Thyroid gland (tissue), 4 donors: ENCODE measurements at regions not wholly inside any gene's neighbourhood (a gene's known extent, or its start where the extent isn't known, plus 50 kb on each side); places are given as distances from the start of the nearest gene placed in this dataset.

Source experiments
- DNase-seq, 2 donors: peaks; one replicate each; pipeline ENCODE4 v3.0.0-alpha.2; 2019
- H3K27ac ChIP-seq, 3 donors: fragments of 200-600 bp; sonication (generic); 1 replicate in 2 of 3; 2 replicates in 1 of 3; pipeline ENCODE4 v1.5.1; 2016 to 2019; ENCODE audit warnings: mild to moderate bottlenecking in 1 of 3, moderate library complexity in 1 of 3
- H3K27me3 ChIP-seq: fragments of 200-600 bp; sonication (generic); one replicate; pipeline ENCODE4 v1.5.1; 2019
- H3K36me3 ChIP-seq, 2 donors: fragments of 200-600 bp; sonication (generic); one replicate each; pipeline ENCODE4 v1.5.1; 2016 to 2019
- H3K4me1 ChIP-seq, 2 donors: fragments of 200-600 bp; sonication (generic); one replicate each; pipeline ENCODE4 v1.5.1; 2017 to 2019
- H3K4me3 ChIP-seq, 3 donors: fragments of 200-600 bp; sonication (generic); replicated peaks in 1 of 3; 1 replicate in 2 of 3; 2 replicates in 1 of 3; pipeline ENCODE4 v1.5.1; 2016; ENCODE audit warnings: mild to moderate bottlenecking in 1 of 3
- H3K9me3 ChIP-seq: fragments of 200-600 bp; sonication (generic); one replicate; pipeline ENCODE4 v1.5.1; 2017
- POLR2A ChIP-seq, 2 donors: fragments of 450-650 bp; IDR thresholded peaks; one replicate each; pipeline ENCODE4 v1.6.1; 2017; ENCODE audit warnings: antibody characterized with exemption in 2 of 2, mild to moderate bottlenecking in 2 of 2, moderate library complexity in 1 of 2
- WGBS, 2 donors: methylation state at CpG; one replicate each; pipeline ENCODE4 v1.1.5; 2017; 5-methylcytosine and 5-hydroxymethylcytosine counted together
- intact Hi-C: fragments of 100-400 bp; cut with DNase I; formaldehyde crosslinking; loops from one replicate; pipeline ENCODE4 v1.15.1; 2023
- TF ChIP-seq, protein P1 (sequence below), 6 experiments: fragments of 200-600 bp in 3 of 6; fragments of 450-650 bp in 3 of 6; sonication (generic) in 3 of 6; IDR thresholded peaks; one replicate each; pipeline ENCODE4 v1.5.1; 2016 to 2019; ENCODE audit warnings: antibody characterized with exemption in 6 of 6, mild to moderate bottlenecking in 2 of 6, inconsistent platforms in 1 of 6, moderate library complexity in 1 of 6

DNA sequence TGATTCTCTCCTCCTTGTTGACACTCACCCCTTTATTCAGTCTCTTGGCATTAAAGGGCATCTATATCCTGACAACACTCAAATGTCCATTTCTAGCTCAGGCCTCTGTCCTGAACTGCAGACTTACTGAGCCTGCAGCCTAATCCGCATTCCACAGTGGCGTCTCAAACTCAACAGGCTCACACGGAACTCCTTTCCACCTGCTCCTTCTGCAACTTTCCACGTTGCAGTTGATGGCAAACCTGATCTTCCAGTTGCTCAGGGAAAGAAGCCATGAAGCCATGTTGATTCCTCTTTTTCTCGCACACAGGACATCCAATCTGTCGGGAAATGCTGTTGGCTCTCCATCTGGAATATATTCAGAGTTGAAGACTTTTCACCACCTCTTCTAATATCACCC, 522.4 kb downstream of the CCSER2 start:
- H3K27ac ChIP-seq: no peak overlapping the region
- H3K36me3 ChIP-seq: no peaks in the 10 kb centered on the region
- intact Hi-C loops: no loop called here
- H3K4me1 ChIP-seq: peaks cover 4 to 10% of the 10 kb centered on the region in 2 donors
- TF ChIP-seq, protein P1, sequence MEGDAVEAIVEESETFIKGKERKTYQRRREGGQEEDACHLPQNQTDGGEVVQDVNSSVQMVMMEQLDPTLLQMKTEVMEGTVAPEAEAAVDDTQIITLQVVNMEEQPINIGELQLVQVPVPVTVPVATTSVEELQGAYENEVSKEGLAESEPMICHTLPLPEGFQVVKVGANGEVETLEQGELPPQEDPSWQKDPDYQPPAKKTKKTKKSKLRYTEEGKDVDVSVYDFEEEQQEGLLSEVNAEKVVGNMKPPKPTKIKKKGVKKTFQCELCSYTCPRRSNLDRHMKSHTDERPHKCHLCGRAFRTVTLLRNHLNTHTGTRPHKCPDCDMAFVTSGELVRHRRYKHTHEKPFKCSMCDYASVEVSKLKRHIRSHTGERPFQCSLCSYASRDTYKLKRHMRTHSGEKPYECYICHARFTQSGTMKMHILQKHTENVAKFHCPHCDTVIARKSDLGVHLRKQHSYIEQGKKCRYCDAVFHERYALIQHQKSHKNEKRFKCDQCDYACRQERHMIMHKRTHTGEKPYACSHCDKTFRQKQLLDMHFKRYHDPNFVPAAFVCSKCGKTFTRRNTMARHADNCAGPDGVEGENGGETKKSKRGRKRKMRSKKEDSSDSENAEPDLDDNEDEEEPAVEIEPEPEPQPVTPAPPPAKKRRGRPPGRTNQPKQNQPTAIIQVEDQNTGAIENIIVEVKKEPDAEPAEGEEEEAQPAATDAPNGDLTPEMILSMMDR (IDR thresholded peaks at IDR 0.05): no peak
- no peak for TF ChIP-seq POLR2A (IDR thresholded peaks at IDR 0.05)
- no peak overlapping the region for H3K4me3 ChIP-seq
- WGBS, 2 donors: 84 to 87% methylated on average over 6 of the region's 6 CpGs
- no peak for DNase-seq
- H3K9me3 ChIP-seq: no peaks in the 10 kb centered on the region
- no peaks in the 10 kb centered on the region for H3K27me3 ChIP-seq

DNA sequence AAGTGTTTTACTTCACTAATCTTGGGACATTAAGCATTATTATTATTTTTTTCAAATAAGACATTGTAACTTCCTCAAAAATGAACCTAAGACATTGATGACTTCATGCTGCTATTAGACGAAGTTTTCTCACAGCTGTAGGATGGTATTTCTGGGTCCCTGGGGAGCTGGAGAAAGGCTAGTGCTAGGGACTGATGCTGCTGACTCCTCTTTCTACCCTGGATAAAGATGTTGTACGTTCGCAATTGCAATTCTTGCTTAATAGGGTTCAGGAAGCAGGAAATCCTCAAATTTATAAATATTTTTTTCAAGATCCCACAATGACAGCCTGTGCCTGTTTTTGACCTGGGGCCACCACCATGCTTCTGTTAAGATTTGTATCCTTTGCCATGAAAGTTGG, 526.0 kb downstream of the CCSER2 start:
- H3K4me1 ChIP-seq: no peaks in the 10 kb centered on the region
- no peaks in the 10 kb centered on the region for H3K27me3 ChIP-seq
- H3K27ac ChIP-seq: no peak overlapping the region
- no peak overlapping the region for H3K4me3 ChIP-seq
- no peaks in the 10 kb centered on the region for H3K9me3 ChIP-seq
- H3K36me3 ChIP-seq: no peaks in the 10 kb centered on the region
- WGBS, 2 donors: 64 to 69% methylated on average over 3 of the region's 3 CpGs
- TF ChIP-seq POLR2A (IDR thresholded peaks at IDR 0.05): no peak
- TF ChIP-seq, protein P1 (IDR thresholded peaks at IDR 0.05): no peak
- DNase-seq: no peak
- intact Hi-C loops: no loop called here

DNA sequence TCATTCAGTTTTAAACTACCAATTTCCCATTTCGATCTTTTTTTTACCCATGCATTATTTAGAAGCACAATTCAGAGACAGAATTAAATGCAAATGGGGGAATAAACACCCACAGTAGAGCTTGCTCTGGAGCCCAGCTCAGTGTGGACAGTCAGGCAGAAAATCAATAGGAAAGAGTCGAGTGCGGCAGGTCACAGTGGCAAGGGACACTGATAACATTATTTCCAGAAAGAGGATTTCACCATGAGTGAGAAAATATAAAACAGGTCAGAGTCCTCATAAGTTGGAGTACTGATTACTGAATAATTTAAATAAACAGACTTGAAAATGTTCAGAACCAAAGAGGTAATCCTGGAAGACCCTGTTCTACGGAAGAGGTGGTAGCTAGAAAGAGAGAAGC, 532.5 kb downstream of the CCSER2 start:
- no peaks in the 10 kb centered on the region for H3K4me1 ChIP-seq
- H3K27me3 ChIP-seq: no peaks in the 10 kb centered on the region
- WGBS, 2 donors: 91 to 98% methylated on average over 4 of the region's 4 CpGs
- H3K9me3 ChIP-seq: no peaks in the 10 kb centered on the region
- H3K36me3 ChIP-seq: no peaks in the 10 kb centered on the region
- H3K27ac ChIP-seq: no peak overlapping the region
- no peak overlapping the region for H3K4me3 ChIP-seq
- intact Hi-C loops: no loop called here
- DNase-seq: no peak
- TF ChIP-seq, protein P1 (IDR thresholded peaks at IDR 0.05): no peak
- TF ChIP-seq POLR2A (IDR thresholded peaks at IDR 0.05): no peak

DNA sequence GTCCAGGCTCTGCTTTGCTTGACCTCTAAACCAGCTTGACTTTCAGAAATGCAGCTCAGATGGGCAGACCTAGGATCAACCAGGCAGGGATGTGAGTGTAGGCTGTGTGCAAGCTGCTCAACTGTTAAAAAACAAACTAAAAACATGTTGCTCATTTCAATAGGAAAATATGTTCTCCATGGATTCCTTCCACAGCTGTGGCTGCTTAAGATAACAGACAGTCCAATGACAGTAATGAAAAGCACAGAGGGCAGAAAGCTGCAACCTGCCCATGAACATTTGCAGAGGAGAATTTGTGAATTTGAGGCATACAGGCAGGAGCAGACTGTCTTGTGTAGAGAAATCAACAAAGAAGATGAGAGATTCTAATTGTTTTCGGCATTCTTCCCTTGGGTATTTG, 534.2 kb downstream of the CCSER2 start:
- no peaks in the 10 kb centered on the region for H3K9me3 ChIP-seq
- H3K27ac ChIP-seq: no peak overlapping the region
- no peaks in the 10 kb centered on the region for H3K4me1 ChIP-seq
- intact Hi-C loops: no loop called here
- 78 to 82% methylated on average over 1 of the region's 1 CpG for WGBS, 2 donors
- no peaks in the 10 kb centered on the region for H3K36me3 ChIP-seq
- H3K4me3 ChIP-seq: no peak overlapping the region
- no peak for TF ChIP-seq POLR2A (IDR thresholded peaks at IDR 0.05)
- TF ChIP-seq, protein P1 (IDR thresholded peaks at IDR 0.05): no peak
- no peak for DNase-seq
- no peaks in the 10 kb centered on the region for H3K27me3 ChIP-seq

DNA sequence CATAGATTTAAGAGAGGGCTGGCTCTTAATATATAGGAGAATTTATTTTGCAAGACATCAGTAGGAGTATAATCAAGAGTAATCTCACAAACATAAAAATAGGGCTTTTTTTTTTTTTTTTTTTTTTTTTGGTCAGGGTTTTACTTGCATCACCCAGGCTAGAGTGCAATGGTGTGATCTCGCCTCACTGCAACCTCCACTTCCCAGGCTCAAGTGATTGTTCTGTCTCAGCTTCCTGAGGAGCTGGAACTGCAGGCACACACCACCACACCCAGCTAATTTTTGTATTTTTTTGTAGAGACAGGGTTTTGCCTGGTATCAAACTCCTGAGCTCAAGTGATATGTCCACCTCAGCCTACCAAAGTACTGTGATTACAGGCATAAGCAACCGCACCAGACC, 535.3 kb downstream of the CCSER2 start:
- WGBS, 2 donors: 92 to 96% methylated on average over 2 of the region's 2 CpGs
- intact Hi-C loops: no loop called here
- H3K9me3 ChIP-seq: no peaks in the 10 kb centered on the region
- no peak overlapping the region for H3K27ac ChIP-seq
- H3K4me3 ChIP-seq: no peak overlapping the region
- no peak for DNase-seq
- no peaks in the 10 kb centered on the region for H3K36me3 ChIP-seq
- no peak for TF ChIP-seq POLR2A (IDR thresholded peaks at IDR 0.05)
- TF ChIP-seq, protein P1 (IDR thresholded peaks at IDR 0.05): no peak
- H3K27me3 ChIP-seq: no peaks in the 10 kb centered on the region
- H3K4me1 ChIP-seq: no peaks in the 10 kb centered on the region
